ENCODE measurements at regions not wholly inside any gene's neighbourhood (a gene's known extent, or its start where the extent isn't known, plus 50 kb on each side); places are given as distances from the start of the nearest gene placed in this dataset.

DNA sequence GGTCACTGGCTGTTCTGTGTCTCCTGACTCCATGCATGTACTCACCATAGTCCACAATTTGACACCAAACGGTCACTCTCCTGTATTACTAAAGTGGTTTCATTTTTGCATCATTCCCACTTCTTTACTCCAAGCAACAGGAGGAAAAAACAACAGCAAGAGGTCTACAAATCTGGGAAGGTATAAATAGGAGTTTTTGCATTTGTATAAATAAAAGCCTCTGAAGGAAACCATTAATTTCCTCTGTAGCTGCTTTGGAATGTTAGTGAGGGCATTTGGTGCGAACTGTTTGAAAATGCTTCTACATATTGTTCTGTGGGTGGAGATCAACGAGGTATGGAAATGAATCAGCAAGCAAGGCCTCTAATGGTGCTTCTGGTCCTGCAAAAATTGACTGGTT, 148.5 kb upstream of the DLX2 start:
- H3K4me3 ChIP-seq (ENCODE audit: low read depth, low read length): no peak overlapping the region
- TF ChIP-seq, protein P1, sequence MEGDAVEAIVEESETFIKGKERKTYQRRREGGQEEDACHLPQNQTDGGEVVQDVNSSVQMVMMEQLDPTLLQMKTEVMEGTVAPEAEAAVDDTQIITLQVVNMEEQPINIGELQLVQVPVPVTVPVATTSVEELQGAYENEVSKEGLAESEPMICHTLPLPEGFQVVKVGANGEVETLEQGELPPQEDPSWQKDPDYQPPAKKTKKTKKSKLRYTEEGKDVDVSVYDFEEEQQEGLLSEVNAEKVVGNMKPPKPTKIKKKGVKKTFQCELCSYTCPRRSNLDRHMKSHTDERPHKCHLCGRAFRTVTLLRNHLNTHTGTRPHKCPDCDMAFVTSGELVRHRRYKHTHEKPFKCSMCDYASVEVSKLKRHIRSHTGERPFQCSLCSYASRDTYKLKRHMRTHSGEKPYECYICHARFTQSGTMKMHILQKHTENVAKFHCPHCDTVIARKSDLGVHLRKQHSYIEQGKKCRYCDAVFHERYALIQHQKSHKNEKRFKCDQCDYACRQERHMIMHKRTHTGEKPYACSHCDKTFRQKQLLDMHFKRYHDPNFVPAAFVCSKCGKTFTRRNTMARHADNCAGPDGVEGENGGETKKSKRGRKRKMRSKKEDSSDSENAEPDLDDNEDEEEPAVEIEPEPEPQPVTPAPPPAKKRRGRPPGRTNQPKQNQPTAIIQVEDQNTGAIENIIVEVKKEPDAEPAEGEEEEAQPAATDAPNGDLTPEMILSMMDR (conservative IDR thresholded peaks at IDR 0.05; ENCODE audit: low read depth, low read length): no peak
- no peak for DNase-seq (ENCODE audit: low read depth)

DNA sequence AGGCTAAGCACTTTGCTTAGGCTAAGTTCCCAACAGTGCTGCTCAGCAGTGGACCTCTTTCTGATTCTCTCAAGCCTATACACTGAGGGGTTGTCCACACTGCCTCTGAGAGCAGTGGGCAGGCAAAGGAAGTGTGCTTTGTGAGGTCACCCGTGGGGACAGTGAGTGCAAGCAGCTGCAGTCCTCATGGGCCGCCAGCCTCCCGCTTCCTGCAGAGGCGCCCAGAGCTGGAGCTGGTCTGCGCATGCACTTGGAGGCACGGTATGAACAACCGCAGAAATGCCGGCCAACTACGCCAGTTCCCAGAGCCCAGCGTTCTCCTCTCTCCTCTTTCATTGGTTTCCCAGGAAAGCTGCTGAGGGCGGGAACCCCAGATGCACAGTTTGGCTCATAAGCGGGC, 149.5 kb upstream of the DLX2 start:
- H3K4me3 ChIP-seq (ENCODE audit: low read depth, low read length): no peak overlapping the region
- no peak for DNase-seq (ENCODE audit: low read depth)
- TF ChIP-seq, protein P1 (conservative IDR thresholded peaks at IDR 0.05; ENCODE audit: low read depth, low read length): no peak

DNA sequence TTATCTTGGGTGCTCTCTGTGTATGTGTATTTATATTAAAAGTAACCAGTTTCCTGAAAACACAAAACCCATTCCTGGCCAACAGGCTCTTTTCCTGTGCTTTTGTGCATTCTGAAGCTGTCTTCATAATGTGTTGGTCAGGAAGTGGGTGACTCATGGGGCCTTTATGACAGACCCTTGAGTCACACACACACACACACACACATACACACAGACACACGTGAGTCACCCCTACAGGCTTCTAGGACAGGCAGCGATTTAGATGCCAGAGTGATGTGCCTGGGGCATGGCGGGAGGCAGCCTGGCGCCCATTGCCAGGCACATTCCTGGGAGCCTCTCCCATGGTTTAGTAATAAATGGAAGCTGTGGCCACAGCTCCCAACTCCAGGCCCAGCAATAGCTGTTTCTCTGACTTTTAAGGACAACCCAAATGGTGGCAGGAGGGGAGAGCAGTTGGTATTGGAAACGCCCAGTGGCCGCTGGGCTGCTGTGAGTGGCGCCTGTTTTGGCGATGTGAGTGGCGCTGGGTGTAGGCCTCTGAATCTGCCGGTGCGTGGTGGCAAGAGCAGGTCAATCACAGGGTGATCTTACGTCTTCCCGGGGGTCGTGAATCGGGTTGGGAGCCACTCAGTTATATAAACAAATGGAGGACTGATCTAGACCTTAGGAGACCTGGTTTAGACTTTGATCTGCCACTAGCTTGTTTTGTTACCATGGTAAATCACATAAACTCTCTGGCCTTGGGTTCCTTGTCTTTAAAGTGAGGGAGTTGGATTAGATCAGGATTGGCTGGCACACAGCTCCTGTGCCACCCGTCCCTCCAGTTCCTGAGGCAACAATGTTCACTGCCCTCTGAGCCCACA, 150.7 kb upstream of the DLX2 start:
- H3K4me3 ChIP-seq (ENCODE audit: low read depth, low read length): no peak overlapping the region
- TF ChIP-seq, protein P1 (conservative IDR thresholded peaks at IDR 0.05; ENCODE audit: low read depth, low read length): no peak
- DNase-seq (ENCODE audit: low read depth): peak; percentile 97

DNA sequence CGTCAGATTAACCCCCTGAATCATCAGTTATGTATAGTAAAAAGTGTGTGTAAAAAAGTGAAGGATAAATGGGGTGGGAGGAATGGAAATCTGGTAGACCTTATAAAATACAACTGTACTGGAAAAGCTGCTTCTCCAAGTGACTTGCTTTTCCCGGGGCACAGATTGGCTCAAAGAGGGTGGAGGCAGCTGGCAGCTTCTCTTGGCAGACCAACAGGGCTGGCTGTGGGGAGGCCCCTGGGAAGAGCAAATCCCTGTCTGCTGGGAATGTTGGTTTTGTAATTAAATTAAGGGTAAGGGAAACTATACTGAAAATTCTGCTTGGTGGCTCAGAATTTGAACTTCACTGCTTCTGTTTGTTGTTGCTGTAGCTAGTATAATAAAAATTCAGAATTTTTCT, 154.2 kb upstream of the DLX2 start:
- TF ChIP-seq, protein P1 (conservative IDR thresholded peaks at IDR 0.05; ENCODE audit: low read depth, low read length): no peak
- no peak for DNase-seq (ENCODE audit: low read depth)
- H3K4me3 ChIP-seq (ENCODE audit: low read depth, low read length): no peak overlapping the region

DNA sequence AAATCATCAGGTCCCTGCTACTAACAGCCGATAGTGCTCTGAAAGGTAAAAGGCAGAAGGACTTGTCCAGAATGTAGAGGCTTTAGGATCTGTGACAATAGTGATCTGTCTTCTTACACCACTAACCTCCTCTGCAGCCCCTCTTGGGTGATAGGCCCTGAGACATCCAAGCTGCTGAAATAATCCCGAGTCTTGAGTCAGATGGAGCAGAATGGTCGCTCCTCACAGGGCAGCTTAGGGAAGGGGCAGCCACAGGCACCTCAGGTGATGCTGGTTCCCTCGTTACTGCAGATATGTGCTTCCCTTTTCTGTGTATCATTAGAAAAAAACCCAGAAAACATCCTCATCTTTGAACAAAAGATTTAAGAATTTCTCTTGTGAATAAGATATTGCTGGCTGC, 157.1 kb upstream of the DLX2 start:
- no peak for DNase-seq (ENCODE audit: low read depth)
- TF ChIP-seq, protein P1 (conservative IDR thresholded peaks at IDR 0.05; ENCODE audit: low read depth, low read length): no peak

DNA sequence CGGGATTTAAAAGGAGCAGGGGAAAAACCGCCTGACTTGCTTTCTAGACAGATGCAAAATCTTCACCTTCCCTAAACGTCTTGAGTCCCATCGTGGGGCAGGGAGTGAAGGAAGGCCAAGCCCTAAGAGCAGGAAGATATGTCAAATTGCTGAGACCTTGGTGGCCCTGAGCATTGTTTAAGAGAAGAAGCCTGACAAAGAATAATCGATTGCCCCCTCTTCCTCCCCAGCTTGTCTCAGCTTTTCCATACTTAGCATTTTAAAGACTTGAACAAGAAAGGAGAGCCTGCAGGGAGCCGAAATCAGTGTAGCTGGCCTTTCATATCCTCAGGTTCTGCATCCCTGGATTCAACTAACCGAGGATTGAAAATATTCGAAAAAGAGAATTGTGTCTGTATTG, 157.6 kb upstream of the DLX2 start:
- no peak overlapping the region for H3K4me3 ChIP-seq (ENCODE audit: low read depth, low read length)
- no peak for DNase-seq (ENCODE audit: low read depth)
- TF ChIP-seq, protein P1 (conservative IDR thresholded peaks at IDR 0.05; ENCODE audit: low read depth, low read length): no peak

More for the DNA sequence above, 157.1 kb upstream of the DLX2 start:
- H3K4me3 ChIP-seq (ENCODE audit: low read depth, low read length): no peak overlapping the region

DNA sequence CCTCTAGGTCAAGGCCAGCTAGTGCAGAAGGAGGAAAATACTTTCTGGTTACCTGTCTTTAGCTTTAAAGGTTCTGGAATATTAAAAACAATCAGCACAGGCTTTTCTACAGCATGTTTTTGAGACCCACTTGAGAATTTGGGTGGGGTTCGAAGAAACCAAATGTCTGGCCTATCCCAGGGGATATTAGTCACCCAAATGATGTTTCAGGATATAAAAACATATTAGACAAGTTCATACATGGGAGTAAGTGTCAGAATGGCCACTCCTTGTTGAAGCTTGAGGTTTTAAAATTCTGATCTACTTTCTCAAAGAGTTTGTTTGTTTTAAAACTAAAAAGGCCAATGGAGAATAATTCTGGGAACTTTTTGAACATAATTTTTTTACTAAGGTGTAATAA, 158.6 kb upstream of the DLX2 start:
- no peak for DNase-seq (ENCODE audit: low read depth)
- TF ChIP-seq, protein P1 (conservative IDR thresholded peaks at IDR 0.05; ENCODE audit: low read depth, low read length): no peak
- no peak overlapping the region for H3K4me3 ChIP-seq (ENCODE audit: low read depth, low read length)
